ENCODE measurements at regions not wholly inside any gene's neighbourhood (a gene's known extent, or its start where the extent isn't known, plus 50 kb on each side); places are given as distances from the start of the nearest gene placed in this dataset.

GRCh38 chr21:25361097-25361496, 246.2 kb downstream of the MRPL39 start:
- no peak overlapping the region for H3K4me3 Mint-ChIP-seq
- ATAC-seq (replicated peaks in 1 of 2) (no peak), DNase-seq (no peak)
- peaks cover 27% of the 10 kb centered on the region for H3K27me3 Mint-ChIP-seq (ENCODE audit: low read depth)
- H3K9me3 Mint-ChIP-seq = no peaks in the 10 kb centered on the region
- no peaks in the 10 kb centered on the region for H3K36me3 Mint-ChIP-seq (ENCODE audit: insufficient read depth in 2 of 2)
- peaks cover 17% of the 10 kb centered on the region for H3K4me1 Mint-ChIP-seq (ENCODE audit: low read depth)
- H3K27ac Mint-ChIP-seq = no peak overlapping the region

GRCh38 chr21:25360593-25360992, 246.7 kb downstream of the MRPL39 start:
- DNase-seq = no peak

GRCh38 chr21:25359724-25360123, 247.6 kb downstream of the MRPL39 start:
- H3K36me3 Mint-ChIP-seq (ENCODE audit: insufficient read depth in 2 of 2) = no peaks in the 10 kb centered on the region
- peaks cover 33% of the 10 kb centered on the region for H3K27me3 Mint-ChIP-seq (ENCODE audit: low read depth)
- no peaks in the 10 kb centered on the region for H3K9me3 Mint-ChIP-seq
- peaks cover 17% of the 10 kb centered on the region for H3K4me1 Mint-ChIP-seq (ENCODE audit: low read depth)
- H3K4me3 Mint-ChIP-seq = no peak overlapping the region
- DNase-seq = no peak
- ATAC-seq (replicated peaks in 1 of 2) = no peak
- H3K27ac Mint-ChIP-seq = no peak overlapping the region

More at GRCh38 chr21:25360593-25360992, 246.7 kb downstream of the MRPL39 start:
- ATAC-seq (replicated peaks in 1 of 2) = peak in 1 of 2 donors; percentile 30
- no peaks in the 10 kb centered on the region for H3K36me3 Mint-ChIP-seq (ENCODE audit: insufficient read depth in 2 of 2)
- H3K27me3 Mint-ChIP-seq (ENCODE audit: low read depth) = peaks cover 27% of the 10 kb centered on the region
- H3K9me3 Mint-ChIP-seq = no peaks in the 10 kb centered on the region
- H3K4me1 Mint-ChIP-seq (ENCODE audit: low read depth) = peaks cover 17% of the 10 kb centered on the region
- no peak overlapping the region for H3K4me3 Mint-ChIP-seq
- H3K27ac Mint-ChIP-seq = no peak overlapping the region

- DNase-seq (peak; percentile 44 to 46), ATAC-seq (replicated peaks in 1 of 2) (peak in 1 of 2 donors; percentile 45)
- peaks cover 0 to 3% of the 10 kb centered on the region in 2 donors for H3K9me3 Mint-ChIP-seq
- H3K4me1 Mint-ChIP-seq (ENCODE audit: low read depth) = peaks cover 6% of the 10 kb centered on the region
- H3K27ac Mint-ChIP-seq = no peak overlapping the region
- H3K36me3 Mint-ChIP-seq (ENCODE audit: insufficient read depth in 2 of 2) = peaks cover 3 to 4% of the 10 kb centered on the region in 2 donors
- H3K27me3 Mint-ChIP-seq (ENCODE audit: low read depth) = peaks cover 37% of the 10 kb centered on the region
- H3K4me3 Mint-ChIP-seq = no peak overlapping the region
These were observed 257.2 kb downstream of the MRPL39 start for GRCh38 chr21:25350056-25350455.

- Mint-ChIP-seq H3K27ac (no peak overlapping the region), H3K4me3 (no peak overlapping the region), H3K4me1 (ENCODE audit: low read depth) (no peaks in the 10 kb centered on the region), H3K27me3 (ENCODE audit: low read depth) (peaks cover 23% of the 10 kb centered on the region), H3K9me3 (peaks cover 0 to 3% of the 10 kb centered on the region in 2 donors), H3K36me3 (ENCODE audit: insufficient read depth in 2 of 2) (peaks cover 3 to 4% of the 10 kb centered on the region in 2 donors)
- DNase-seq (no peak), ATAC-seq (replicated peaks in 1 of 2) (no peak)
These were observed 263.3 kb downstream of the MRPL39 start for GRCh38 chr21:25343774-25344545.

GRCh38 chr21:25342816-25343215, 264.5 kb downstream of the MRPL39 start:
- no peak for ATAC-seq (replicated peaks in 1 of 2)
- H3K36me3 Mint-ChIP-seq (ENCODE audit: insufficient read depth in 2 of 2) = no peaks in the 10 kb centered on the region
- H3K27ac Mint-ChIP-seq = no peak overlapping the region
- no peaks in the 10 kb centered on the region for H3K4me1 Mint-ChIP-seq (ENCODE audit: low read depth)
- peaks cover 17% of the 10 kb centered on the region for H3K27me3 Mint-ChIP-seq (ENCODE audit: low read depth)
- no peak overlapping the region for H3K4me3 Mint-ChIP-seq
- peaks cover 0 to under 1% of the 10 kb centered on the region in 2 donors for H3K9me3 Mint-ChIP-seq
- DNase-seq = no peak

GRCh38 chr21:25341981-25342380, 265.3 kb downstream of the MRPL39 start:
- no peak overlapping the region for H3K4me3 Mint-ChIP-seq
- DNase-seq (no peak), ATAC-seq (replicated peaks in 1 of 2) (no peak)
- no peak overlapping the region for H3K27ac Mint-ChIP-seq
- H3K9me3 Mint-ChIP-seq = no peaks in the 10 kb centered on the region
- no peaks in the 10 kb centered on the region for H3K36me3 Mint-ChIP-seq (ENCODE audit: insufficient read depth in 2 of 2)
- H3K4me1 Mint-ChIP-seq (ENCODE audit: low read depth) = no peaks in the 10 kb centered on the region
- H3K27me3 Mint-ChIP-seq (ENCODE audit: low read depth) = peaks cover 15% of the 10 kb centered on the region

- no peaks in the 10 kb centered on the region for H3K36me3 Mint-ChIP-seq (ENCODE audit: insufficient read depth in 2 of 2)
- no peak for ATAC-seq (replicated peaks in 1 of 2)
- no peak for DNase-seq
- no peaks in the 10 kb centered on the region for H3K4me1 Mint-ChIP-seq (ENCODE audit: low read depth)
- no peaks in the 10 kb centered on the region for H3K9me3 Mint-ChIP-seq
- H3K27ac Mint-ChIP-seq = no peak overlapping the region
- peaks cover 15% of the 10 kb centered on the region for H3K27me3 Mint-ChIP-seq (ENCODE audit: low read depth)
- H3K4me3 Mint-ChIP-seq = no peak overlapping the region
These were observed 268.9 kb downstream of the MRPL39 start for GRCh38 chr21:25338415-25338814.

- no peaks in the 10 kb centered on the region for H3K9me3 Mint-ChIP-seq
- H3K4me3 Mint-ChIP-seq = no peak overlapping the region
- ATAC-seq (replicated peaks in 1 of 2) = no peak
These were observed 273.1 kb downstream of the MRPL39 start for GRCh38 chr21:25334046-25334730.

GRCh38 chr21:25331286-25331685, 276.0 kb downstream of the MRPL39 start:
- DNase-seq (no peak), ATAC-seq (replicated peaks in 1 of 2) (no peak)
- no peaks in the 10 kb centered on the region for H3K9me3 Mint-ChIP-seq
- H3K36me3 Mint-ChIP-seq (ENCODE audit: insufficient read depth in 2 of 2) = no peaks in the 10 kb centered on the region
- no peak overlapping the region for H3K4me3 Mint-ChIP-seq
- H3K27me3 Mint-ChIP-seq (ENCODE audit: low read depth) = no peaks in the 10 kb centered on the region
- no peaks in the 10 kb centered on the region for H3K4me1 Mint-ChIP-seq (ENCODE audit: low read depth)
- H3K27ac Mint-ChIP-seq = no peak overlapping the region

More at GRCh38 chr21:25334046-25334730, 273.1 kb downstream of the MRPL39 start:
- DNase-seq = no peak
- Mint-ChIP-seq H3K27me3 (ENCODE audit: low read depth) (peaks cover 2% of the 10 kb centered on the region), H3K27ac (no peak overlapping the region), H3K4me1 (ENCODE audit: low read depth) (no peaks in the 10 kb centered on the region), H3K36me3 (ENCODE audit: insufficient read depth in 2 of 2) (no peaks in the 10 kb centered on the region)

- no peaks in the 10 kb centered on the region for H3K9me3 Mint-ChIP-seq
- no peak overlapping the region for H3K27ac Mint-ChIP-seq
- no peaks in the 10 kb centered on the region for H3K27me3 Mint-ChIP-seq (ENCODE audit: low read depth)
- no peak overlapping the region for H3K4me3 Mint-ChIP-seq
- no peaks in the 10 kb centered on the region for H3K4me1 Mint-ChIP-seq (ENCODE audit: low read depth)
- no peaks in the 10 kb centered on the region for H3K36me3 Mint-ChIP-seq (ENCODE audit: insufficient read depth in 2 of 2)
- DNase-seq (no peak), ATAC-seq (replicated peaks in 1 of 2) (no peak)
These were observed 277.0 kb downstream of the MRPL39 start for GRCh38 chr21:25330266-25330665.

- H3K4me3 Mint-ChIP-seq = no peak overlapping the region
- H3K27me3 Mint-ChIP-seq (ENCODE audit: low read depth) = peaks cover 6% of the 10 kb centered on the region
- H3K9me3 Mint-ChIP-seq = no peaks in the 10 kb centered on the region
- no peaks in the 10 kb centered on the region for H3K36me3 Mint-ChIP-seq (ENCODE audit: insufficient read depth in 2 of 2)
- no peak overlapping the region for H3K27ac Mint-ChIP-seq
- DNase-seq = no peak
- H3K4me1 Mint-ChIP-seq (ENCODE audit: low read depth) = no peaks in the 10 kb centered on the region
- no peak for ATAC-seq (replicated peaks in 1 of 2)
These were observed 278.0 kb downstream of the MRPL39 start for GRCh38 chr21:25329227-25329825.

GRCh38 chr21:25328736-25329135, 278.5 kb downstream of the MRPL39 start:
- Mint-ChIP-seq H3K4me3 (no peak overlapping the region), H3K36me3 (ENCODE audit: insufficient read depth in 2 of 2) (no peaks in the 10 kb centered on the region), H3K9me3 (no peaks in the 10 kb centered on the region), H3K4me1 (ENCODE audit: low read depth) (no peaks in the 10 kb centered on the region), H3K27ac (no peak overlapping the region), H3K27me3 (ENCODE audit: low read depth) (peaks cover 9% of the 10 kb centered on the region)
- DNase-seq = no peak
- no peak for ATAC-seq (replicated peaks in 1 of 2)

Measured in activated T-cell treated with anti-CD3 and anti-CD28 coated beads, Interleukin-2, amount 50 U/mL, for 72 hours (primary cell).